ENCODE measurements at regions not wholly inside any gene's neighbourhood (a gene's known extent, or its start where the extent isn't known, plus 50 kb on each side); places are given as distances from the start of the nearest gene placed in this dataset.
A peak's percentile ranks its signal among the peaks of the same experiment; 100 is the strongest.

DNA sequence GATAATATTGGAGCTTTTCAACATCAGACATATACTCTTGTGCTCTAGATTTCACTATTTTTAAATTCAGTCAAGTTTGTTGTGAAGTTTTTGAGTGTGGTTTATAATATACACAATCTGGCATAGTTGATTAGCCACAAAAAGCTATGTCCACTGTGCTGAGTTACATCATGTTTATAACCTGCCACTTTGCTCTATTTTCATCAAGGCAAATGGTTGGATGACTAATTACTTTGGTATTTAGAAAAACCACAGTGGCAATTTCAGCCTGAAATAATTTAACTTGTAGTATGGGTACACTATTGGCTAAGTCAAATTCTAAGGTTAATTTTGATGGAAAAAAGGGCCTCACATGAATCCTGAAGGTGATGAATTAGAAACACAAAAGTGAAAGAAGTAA is 262.6 kb downstream of the C4orf33 start:
- H3K4me3 ChIP-seq (ENCODE audit: low read depth, low read length), result no peak overlapping the region
- peak; percentile 94 for DNase-seq (ENCODE audit: low read depth)
- TF ChIP-seq CTCF (conservative IDR thresholded peaks at IDR 0.05; ENCODE audit: low read depth, low read length), result no peak

GRCh38 chr4:129359461-129359860 is 263.5 kb downstream of the C4orf33 start:
- no peak overlapping the region for H3K4me3 ChIP-seq (ENCODE audit: low read depth, low read length)
- DNase-seq (ENCODE audit: low read depth), result no peak
- no peak for TF ChIP-seq CTCF (conservative IDR thresholded peaks at IDR 0.05; ENCODE audit: low read depth, low read length)

DNA sequence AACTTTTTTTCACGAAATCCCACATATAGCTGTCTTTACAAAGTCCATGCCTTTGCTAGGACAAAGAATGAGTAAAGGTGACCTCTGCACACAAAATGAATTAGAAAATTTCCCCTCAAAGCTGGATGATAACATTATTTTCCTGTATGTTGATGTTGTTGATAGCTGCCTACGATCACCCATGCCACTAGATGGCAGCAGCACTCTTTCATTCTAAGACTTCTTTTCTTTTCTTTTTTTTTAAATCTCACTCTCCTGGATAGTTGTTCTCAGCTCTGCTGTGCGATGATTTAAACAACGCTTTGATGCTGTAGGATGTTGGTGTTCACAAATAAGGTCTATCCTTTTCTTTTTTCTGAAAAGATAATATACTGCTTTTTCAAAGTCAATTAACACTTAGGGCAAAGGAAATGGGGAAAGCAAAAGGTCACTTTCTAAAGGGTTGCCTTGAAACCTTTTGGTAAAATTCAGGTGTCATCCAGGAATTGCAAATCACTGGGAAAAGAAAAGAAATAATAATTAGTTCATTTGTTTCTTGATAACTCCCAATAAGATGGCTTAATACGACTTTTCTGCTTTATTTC is 266.8 kb downstream of the C4orf33 start:
- TF ChIP-seq CTCF (conservative IDR thresholded peaks at IDR 0.05; ENCODE audit: low read depth, low read length), result peak; percentile 88
- no peak overlapping the region for H3K4me3 ChIP-seq (ENCODE audit: low read depth, low read length)
- peak; percentile 88 for DNase-seq (ENCODE audit: low read depth)

- DNase-seq (ENCODE audit: low read depth), result no peak
- H3K4me3 ChIP-seq (ENCODE audit: low read depth, low read length), result no peak overlapping the region
- no peak for TF ChIP-seq CTCF (conservative IDR thresholded peaks at IDR 0.05; ENCODE audit: low read depth, low read length)
Measured at GRCh38 chr4:129364747-129365452, 268.9 kb downstream of the C4orf33 start.

- no peak for DNase-seq (ENCODE audit: low read depth)
- H3K4me3 ChIP-seq (ENCODE audit: low read depth, low read length), result no peak overlapping the region
- TF ChIP-seq CTCF (conservative IDR thresholded peaks at IDR 0.05; ENCODE audit: low read depth, low read length), result no peak
Measured at GRCh38 chr4:129369361-129370010, 273.5 kb downstream of the C4orf33 start.

DNA sequence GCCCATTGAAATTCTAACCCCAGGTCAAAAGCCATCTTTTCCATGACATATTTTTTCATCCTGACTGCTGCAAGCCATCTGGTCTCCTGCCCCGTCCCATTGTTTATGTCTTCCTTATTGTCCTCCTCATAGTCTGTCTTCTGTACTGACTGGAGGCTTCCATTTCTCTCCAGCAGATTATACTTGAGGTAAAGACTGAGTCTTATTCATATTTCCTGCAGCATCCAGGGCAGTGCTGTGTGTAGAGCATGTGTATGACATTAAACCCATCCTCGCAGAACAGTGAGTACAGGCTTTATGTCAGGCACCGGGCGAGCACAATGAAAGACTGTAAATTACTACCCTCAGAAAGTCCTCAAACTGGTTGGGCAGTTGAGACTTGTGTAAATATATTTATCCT is 275.1 kb downstream of the C4orf33 start:
- no peak for TF ChIP-seq CTCF (conservative IDR thresholded peaks at IDR 0.05; ENCODE audit: low read depth, low read length)
- no peak for DNase-seq (ENCODE audit: low read depth)
- no peak overlapping the region for H3K4me3 ChIP-seq (ENCODE audit: low read depth, low read length)

All from choroid plexus epithelial cell (primary cell).